Activated B cell treated with CpG ODN at 0.5 μM for 24 hours (primary cell): ENCODE measurements at regions not wholly inside any gene's neighbourhood (a gene's known extent, or its start where the extent isn't known, plus 50 kb on each side); places are given as distances from the start of the nearest gene placed in this dataset.
"Not testable (repeated sequence)": the region's sequence is repeated elsewhere in the genome, so short reads cannot be mapped to it uniquely, and the experiment has no call there.

ENCODE experiments used
- ATAC-seq: fragments of 200-7000 bp; cut with Tn5 transposase; one replicate; pipeline ENCODE4 v1.10.0; 2021; ENCODE audit warnings: low read depth, mild to moderate bottlenecking, moderate library complexity
- CTCF ChIA-PET: fragments of 350-600 bp; sonication (Branson Sonifier 250); formaldehyde crosslinking; loops from one replicate; lab custom pipeline; 2021; ENCODE audit warnings: antibody characterized with exemption; lab: Charles Lee
- POLR2A ChIA-PET: fragments of 350-600 bp; sonication (Branson Sonifier 250); formaldehyde crosslinking; loops from one replicate; lab custom pipeline; 2021; ENCODE audit warnings: antibody characterized with exemption; lab: Charles Lee
- DNase-seq: peaks from one replicate; pipeline ENCODE4 v3.0.0; 2022
- H3K27ac Mint-ChIP-seq: one replicate; pipeline ENCODE4 v1.8.0; 2020; ENCODE audit warnings: mixed read lengths
- H3K27me3 Mint-ChIP-seq: one replicate; pipeline ENCODE4 v1.8.0; 2021; ENCODE audit warnings: mixed read lengths
- H3K36me3 Mint-ChIP-seq: one replicate; pipeline ENCODE4 v1.8.0; 2021; ENCODE audit warnings: low read depth, mixed read lengths
- H3K4me1 Mint-ChIP-seq: one replicate; pipeline ENCODE4 v1.8.0; 2021; ENCODE audit warnings: mixed read lengths
- H3K4me3 Mint-ChIP-seq: one replicate; pipeline ENCODE4 v1.8.0; 2020; ENCODE audit warnings: mild to moderate bottlenecking, mixed read lengths
- H3K9me3 Mint-ChIP-seq: one replicate; pipeline ENCODE4 v1.8.0; 2020; ENCODE audit warnings: mixed read lengths
- CTCF ChIP-seq: fragments of 200-600 bp; IDR thresholded peaks from one replicate; pipeline ENCODE4 v1.8.0; 2022; ENCODE audit warnings: antibody characterized with exemption, mild to moderate bottlenecking
- intact Hi-C: fragments of 100-400 bp; cut with micrococcal nuclease; formaldehyde crosslinking; loops from one replicate; pipeline ENCODE4 v1.15.1; 2024

GRCh38 chr9:135179041-135179440 lies 91.6 kb downstream of the OLFM1 start:
- intact Hi-C loops, result no loop called here
- H3K27ac Mint-ChIP-seq, result no peak overlapping the region
- no peak for TF ChIP-seq CTCF
- H3K27me3 Mint-ChIP-seq, result no peaks in the 10 kb centered on the region
- DNase-seq, result no peak
- H3K4me3 Mint-ChIP-seq, result no peak overlapping the region
- no peaks in the 10 kb centered on the region for H3K9me3 Mint-ChIP-seq
- ATAC-seq, result no peak
- no peaks in the 10 kb centered on the region for H3K4me1 Mint-ChIP-seq
- no peaks in the 10 kb centered on the region for H3K36me3 Mint-ChIP-seq
- CTCF ChIA-PET, result no interaction called here
- POLR2A ChIA-PET, result no interaction called here

- no peak for DNase-seq
- H3K27ac Mint-ChIP-seq, result no peak overlapping the region
- ChIA-PET POLR2A (no interaction called here), CTCF (no interaction called here)
- H3K27me3 Mint-ChIP-seq, result no peaks in the 10 kb centered on the region
- H3K4me1 Mint-ChIP-seq, result no peaks in the 10 kb centered on the region
- no peaks in the 10 kb centered on the region for H3K36me3 Mint-ChIP-seq
- no peaks in the 10 kb centered on the region for H3K9me3 Mint-ChIP-seq
- ATAC-seq, result no peak
- no peak for TF ChIP-seq CTCF
- intact Hi-C loops, result no loop called here
- H3K4me3 Mint-ChIP-seq, result no peak overlapping the region
Observed at GRCh38 chr9:135179976-135180375, 92.5 kb downstream of the OLFM1 start.

- H3K4me1 Mint-ChIP-seq, result no peaks in the 10 kb centered on the region
- H3K9me3 Mint-ChIP-seq, result no peaks in the 10 kb centered on the region
- intact Hi-C loops, result no loop called here
- no peak for DNase-seq
- H3K36me3 Mint-ChIP-seq, result no peaks in the 10 kb centered on the region
- no peak overlapping the region for H3K27ac Mint-ChIP-seq
- H3K4me3 Mint-ChIP-seq, result no peak overlapping the region
- TF ChIP-seq CTCF, result no peak
- no peaks in the 10 kb centered on the region for H3K27me3 Mint-ChIP-seq
- ChIA-PET POLR2A (no interaction called here), CTCF (no interaction called here)
- ATAC-seq, result no peak
Observed at GRCh38 chr9:135180586-135180985, 93.1 kb downstream of the OLFM1 start.

- ChIA-PET POLR2A (no interaction called here), CTCF (no interaction called here)
- TF ChIP-seq CTCF, result no peak
- H3K36me3 Mint-ChIP-seq, result no peaks in the 10 kb centered on the region
- H3K27ac Mint-ChIP-seq, result no peak overlapping the region
- H3K9me3 Mint-ChIP-seq, result no peaks in the 10 kb centered on the region
- H3K4me3 Mint-ChIP-seq, result no peak overlapping the region
- DNase-seq (no peak), ATAC-seq (no peak)
- no peaks in the 10 kb centered on the region for H3K4me1 Mint-ChIP-seq
- H3K27me3 Mint-ChIP-seq, result no peaks in the 10 kb centered on the region
- intact Hi-C loops, result no loop called here
Observed at GRCh38 chr9:135181336-135181735, 93.9 kb downstream of the OLFM1 start.

GRCh38 chr9:135181841-135182240 lies 94.4 kb downstream of the OLFM1 start:
- ATAC-seq, H3K4me3 Mint-ChIP-seq, H3K27me3 Mint-ChIP-seq, H3K27ac Mint-ChIP-seq, H3K4me1 Mint-ChIP-seq, intact Hi-C loops, DNase-seq, H3K9me3 Mint-ChIP-seq, POLR2A ChIA-PET, CTCF ChIA-PET, H3K36me3 Mint-ChIP-seq: not testable (repeated sequence)

- H3K27ac Mint-ChIP-seq, result no peak overlapping the region
- H3K4me1 Mint-ChIP-seq, result no peaks in the 10 kb centered on the region
- intact Hi-C loops, result no loop called here
- CTCF ChIA-PET, result no interaction called here
- no peaks in the 10 kb centered on the region for H3K9me3 Mint-ChIP-seq
- no peaks in the 10 kb centered on the region for H3K27me3 Mint-ChIP-seq
- H3K4me3 Mint-ChIP-seq, result no peak overlapping the region
- no peaks in the 10 kb centered on the region for H3K36me3 Mint-ChIP-seq
- ATAC-seq (no peak), DNase-seq (no peak)
- POLR2A ChIA-PET, result no interaction called here
- TF ChIP-seq CTCF, result no peak
Observed at GRCh38 chr9:135183069-135183468, 95.6 kb downstream of the OLFM1 start.
